ENCODE measurements at regions not wholly inside any gene's neighbourhood (a gene's known extent, or its start where the extent isn't known, plus 50 kb on each side); places are given as distances from the start of the nearest gene placed in this dataset.

DNA sequence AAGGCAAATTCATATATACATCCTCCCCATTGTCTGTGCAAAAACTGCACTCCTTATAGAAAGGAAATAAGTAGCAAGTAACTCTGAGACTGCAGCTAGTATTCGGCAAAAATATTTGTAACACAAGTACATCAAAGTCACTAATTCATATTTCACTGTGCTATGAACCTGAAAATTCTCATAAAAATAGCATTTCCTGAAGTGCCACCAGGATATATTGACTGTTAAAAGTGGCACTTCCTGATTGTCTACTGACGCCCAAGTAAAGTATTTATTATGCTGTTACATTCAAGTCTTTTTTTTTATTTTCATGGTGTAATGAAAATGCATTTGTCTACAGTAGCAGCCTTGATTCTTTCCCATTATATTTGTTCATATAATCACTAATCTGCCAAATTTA is 673.8 kb downstream of the PTPRC start:
- Histone ChIP-seq H2AFZ (ENCODE audit: low read length) (no peak overlapping the region), H3K36me3 (replicated peaks in 1 of 2; ENCODE audit: control insufficient read depth in 1 of 2, insufficient read depth in 2 of 2, low read length in 2 of 2) (no peaks in the 10 kb centered on the region), H3K9ac (ENCODE audit: insufficient read depth, low read depth, low read length) (no peak overlapping the region), H3K27ac (ENCODE audit: extremely low read length, insufficient read depth, low read length) (no peak overlapping the region), H3K4me1 (ENCODE audit: insufficient read depth, low read length) (no peaks in the 10 kb centered on the region), H4K20me1 (ENCODE audit: insufficient read depth, low read length) (no peaks in the 10 kb centered on the region), H3K9me3 (ENCODE audit: low read length) (no peaks in the 10 kb centered on the region), H3K4me3 (replicated peaks in 1 of 3; ENCODE audit: insufficient read depth in 1 of 3, low read depth in 2 of 3, low read length in 3 of 3) (no peak overlapping the region), H3K79me2 (ENCODE audit: insufficient read depth, low read length) (no peaks in the 10 kb centered on the region), H3K27me3 (ENCODE audit: control insufficient read depth in 1 of 2, insufficient read depth in 2 of 2, low read length in 2 of 2) (no peaks in the 10 kb centered on the region), H3K4me2 (ENCODE audit: low read depth, low read length) (no peak overlapping the region)
- no peak for DNase-seq (ENCODE audit: low spot score)
- in situ Hi-C loops (cut with HindIII; ENCODE audit: extremely low pct_ligation_motif_present, low pct_unique_long_range_greater_than_20kb) (no loop called here), intact Hi-C loops (cut with micrococcal nuclease; ENCODE audit: unreplicated experiment) (no loop called here)
- ChIA-PET POLR2A (no interaction called here), CTCF (ENCODE audit: low intra/inter-chr PET ratio, low total read pairs) (no interaction called here)
- TF ChIP-seq KAT2B (IDR thresholded peaks at IDR 0.05; ENCODE audit: borderline replicate concordance, low read depth, low read length) (no peak), ZNF552 (CRISPR knock-in tag; IDR thresholded peaks at IDR 0.05; ENCODE audit: borderline replicate concordance) (no peak), ARID2 (CRISPR knock-in tag; IDR thresholded peaks at IDR 0.05; ENCODE audit: borderline replicate concordance) (no peak), ZNF615 (CRISPR knock-in tag; IDR thresholded peaks at IDR 0.05; ENCODE audit: borderline replicate concordance) (no peak), ZNF776 (CRISPR knock-in tag; IDR thresholded peaks at IDR 0.05) (no peak)
- no peak for ATAC-seq
- no TSS peak for BruUV-seq (replicated peaks)
- no peak for FAIRE-seq
- 8% methylated on average over 2 of the region's 2 CpGs for WGBS (ENCODE audit: low lambda C conversion rate)

DNA sequence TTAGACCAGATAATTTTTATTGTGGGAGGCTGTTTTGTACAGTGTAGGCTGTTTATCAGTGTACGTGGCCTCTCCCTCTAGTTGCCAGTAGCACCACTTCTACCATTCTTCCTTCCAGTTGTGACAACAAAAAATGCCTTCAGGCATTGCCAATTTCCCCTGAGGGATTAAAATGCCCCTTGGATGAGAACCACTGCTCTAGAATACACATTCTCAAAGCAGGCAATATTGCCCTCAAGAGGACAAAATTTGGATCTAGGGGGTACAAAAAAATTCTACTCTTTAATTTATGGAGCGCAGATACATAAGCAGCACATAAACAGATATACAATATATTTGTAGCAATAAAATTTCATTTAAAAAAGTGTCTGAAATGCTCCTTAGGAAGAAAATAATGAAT is 674.6 kb downstream of the PTPRC start:
- H3K9ac ChIP-seq (ENCODE audit: insufficient read depth, low read depth, low read length): no peak overlapping the region
- H3K4me3 ChIP-seq (replicated peaks in 1 of 3; ENCODE audit: insufficient read depth in 1 of 3, low read depth in 2 of 3, low read length in 3 of 3): no peak overlapping the region
- no peak overlapping the region for H3K27ac ChIP-seq (ENCODE audit: extremely low read length, insufficient read depth, low read length)
- H3K4me1 ChIP-seq (ENCODE audit: insufficient read depth, low read length): no peaks in the 10 kb centered on the region
- H3K4me2 ChIP-seq (ENCODE audit: low read depth, low read length): no peak overlapping the region
- ATAC-seq: no peak
- in situ Hi-C loops (cut with HindIII; ENCODE audit: extremely low pct_ligation_motif_present, low pct_unique_long_range_greater_than_20kb) (no loop called here), intact Hi-C loops (cut with micrococcal nuclease; ENCODE audit: unreplicated experiment) (no loop called here)
- 38% methylated on average over 2 of the region's 2 CpGs for WGBS (ENCODE audit: low lambda C conversion rate)
- no TSS peak for BruUV-seq (replicated peaks)
- no peaks in the 10 kb centered on the region for H3K79me2 ChIP-seq (ENCODE audit: insufficient read depth, low read length)
- FAIRE-seq: no peak
- no peaks in the 10 kb centered on the region for H3K36me3 ChIP-seq (replicated peaks in 1 of 2; ENCODE audit: control insufficient read depth in 1 of 2, insufficient read depth in 2 of 2, low read length in 2 of 2)
- no peaks in the 10 kb centered on the region for H3K27me3 ChIP-seq (ENCODE audit: control insufficient read depth in 1 of 2, insufficient read depth in 2 of 2, low read length in 2 of 2)
- no peak for TF ChIP-seq ATRX (CRISPR knock-in tag; IDR thresholded peaks at IDR 0.05; ENCODE audit: borderline replicate concordance)
- TF ChIP-seq, protein P1, sequence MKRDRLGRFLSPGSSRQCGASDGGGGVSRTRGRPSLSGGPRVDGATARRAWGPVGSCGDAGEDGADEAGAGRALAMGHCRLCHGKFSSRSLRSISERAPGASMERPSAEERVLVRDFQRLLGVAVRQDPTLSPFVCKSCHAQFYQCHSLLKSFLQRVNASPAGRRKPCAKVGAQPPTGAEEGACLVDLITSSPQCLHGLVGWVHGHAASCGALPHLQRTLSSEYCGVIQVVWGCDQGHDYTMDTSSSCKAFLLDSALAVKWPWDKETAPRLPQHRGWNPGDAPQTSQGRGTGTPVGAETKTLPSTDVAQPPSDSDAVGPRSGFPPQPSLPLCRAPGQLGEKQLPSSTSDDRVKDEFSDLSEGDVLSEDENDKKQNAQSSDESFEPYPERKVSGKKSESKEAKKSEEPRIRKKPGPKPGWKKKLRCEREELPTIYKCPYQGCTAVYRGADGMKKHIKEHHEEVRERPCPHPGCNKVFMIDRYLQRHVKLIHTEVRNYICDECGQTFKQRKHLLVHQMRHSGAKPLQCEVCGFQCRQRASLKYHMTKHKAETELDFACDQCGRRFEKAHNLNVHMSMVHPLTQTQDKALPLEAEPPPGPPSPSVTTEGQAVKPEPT (CRISPR knock-in tag; IDR thresholded peaks at IDR 0.05; ENCODE audit: low read depth): no peak
- TF ChIP-seq ZNF7 (CRISPR knock-in tag; IDR thresholded peaks at IDR 0.05): no peak
- TF ChIP-seq PCBP2 (optimal IDR thresholded peaks at IDR 0.05; ENCODE audit: low read depth, low read length, poor library complexity, severe bottlenecking): no peak
- no peak for TF ChIP-seq FOXO1 (CRISPR knock-in tag; IDR thresholded peaks at IDR 0.05)
- no peak for TF ChIP-seq ZNF768 (CRISPR knock-in tag; IDR thresholded peaks at IDR 0.05)
- TF ChIP-seq HDAC6 (IDR thresholded peaks at IDR 0.05; ENCODE audit: low read depth, low read length): no peak
- TF ChIP-seq ZNF33A (CRISPR knock-in tag; IDR thresholded peaks at IDR 0.05; ENCODE audit: borderline replicate concordance): no peak
- TF ChIP-seq, protein P2, sequence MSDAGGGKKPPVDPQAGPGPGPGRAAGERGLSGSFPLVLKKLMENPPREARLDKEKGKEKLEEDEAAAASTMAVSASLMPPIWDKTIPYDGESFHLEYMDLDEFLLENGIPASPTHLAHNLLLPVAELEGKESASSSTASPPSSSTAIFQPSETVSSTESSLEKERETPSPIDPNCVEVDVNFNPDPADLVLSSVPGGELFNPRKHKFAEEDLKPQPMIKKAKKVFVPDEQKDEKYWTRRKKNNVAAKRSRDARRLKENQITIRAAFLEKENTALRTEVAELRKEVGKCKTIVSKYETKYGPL (CRISPR knock-in tag; IDR thresholded peaks at IDR 0.05): no peak
- H3K9me3 ChIP-seq (ENCODE audit: low read length): no peaks in the 10 kb centered on the region
- POLR2A ChIA-PET: no interaction called here
- DNase-seq (ENCODE audit: low spot score): no peak
- no peak overlapping the region for H2AFZ ChIP-seq (ENCODE audit: low read length)
- H4K20me1 ChIP-seq (ENCODE audit: insufficient read depth, low read length): no peaks in the 10 kb centered on the region
- CTCF ChIA-PET (ENCODE audit: low intra/inter-chr PET ratio, low total read pairs): no interaction called here
